WTC11 (cell line): ENCODE measurements at regions not wholly inside any gene's neighbourhood (a gene's known extent, or its start where the extent isn't known, plus 50 kb on each side); places are given as distances from the start of the nearest gene placed in this dataset.
A peak's percentile ranks its signal among the peaks of the same experiment; 100 is the strongest.
"Not testable (repeated sequence)": the region's sequence is repeated elsewhere in the genome, so short reads cannot be mapped to it uniquely, and the experiment has no call there.

Source experiments
- ATAC-seq: fragments of 200-7000 bp; cut with Tn5 transposase; 2 replicates; pipeline ENCODE4 v1.10.0; 2021; ENCODE audit warnings: mild to moderate bottlenecking, moderate library complexity
- CTCF ChIA-PET: fragments of 300-600 bp; sonication (Branson Sonifier 250); formaldehyde crosslinking; loops from one replicate; lab custom pipeline; 2021; ENCODE audit warnings: antibody characterized with exemption; lab: Charles Lee
- POLR2A ChIA-PET: fragments of 350-600 bp; sonication (Branson Sonifier 250); formaldehyde crosslinking; loops from one replicate; lab custom pipeline; 2021; ENCODE audit warnings: antibody characterized with exemption; lab: Charles Lee
- DNase-seq: peaks from one replicate; pipeline ENCODE4 v3.0.0; 2021; ENCODE audit warnings: low spot score
- H3K27ac Mint-ChIP-seq: 2 replicates; pipeline ENCODE4 v1.8.0; 2021; ENCODE audit warnings: mixed read lengths
- H3K27me3 Mint-ChIP-seq: 2 replicates; pipeline ENCODE4 v1.8.0; 2021; ENCODE audit warnings: low read depth, mild to moderate bottlenecking, moderate library complexity, mixed read lengths
- H3K36me3 Mint-ChIP-seq: 2 replicates; pipeline ENCODE4 v1.8.0; 2021; ENCODE audit warnings: mixed read lengths
- H3K4me1 Mint-ChIP-seq: 2 replicates; pipeline ENCODE4 v1.8.0; 2022; ENCODE audit warnings: mixed read lengths
- H3K4me3 Mint-ChIP-seq: 2 replicates; pipeline ENCODE4 v1.8.0; 2021; ENCODE audit warnings: mild to moderate bottlenecking, moderate library complexity, mixed read lengths
- H3K9me3 Mint-ChIP-seq: 2 replicates; pipeline ENCODE4 v1.8.0; 2021; ENCODE audit warnings: mixed read lengths
- E2F5 ChIP-seq: sonication (generic); formaldehyde crosslinking; IDR thresholded peaks from 2 replicates; pipeline ENCODE4 v1.8.1; 2022; ENCODE audit warnings: mild to moderate bottlenecking, moderate library complexity, missing genetic modification reagents
- ELF4 ChIP-seq: sonication (generic); formaldehyde crosslinking; IDR thresholded peaks from 2 replicates; pipeline ENCODE4 v1.8.1; 2022; ENCODE audit warnings: low read depth, mild to moderate bottlenecking, moderate library complexity, missing genetic modification reagents
- GRHL2 ChIP-seq: fragments of 250-450 bp; sonication (Bioruptor Pico); IDR thresholded peaks from 2 replicates; pipeline ENCODE4 v1.8.0; 2022; ENCODE audit warnings: mild to moderate bottlenecking, moderate library complexity; ENCODE audit not compliant: insufficient replicate concordance, severe bottlenecking
- JUN ChIP-seq: sonication (generic); formaldehyde crosslinking; IDR thresholded peaks from 2 replicates; pipeline ENCODE4 v1.8.0; 2023; ENCODE audit warnings: mild to moderate bottlenecking, missing genetic modification reagents
- RORB ChIP-seq: fragments of 250-450 bp; sonication (Bioruptor Pico); IDR thresholded peaks from 2 replicates; pipeline ENCODE4 v1.9.0; 2021; ENCODE audit warnings: mild to moderate bottlenecking
- STAT6 ChIP-seq: sonication (generic); formaldehyde crosslinking; conservative IDR thresholded peaks from 2 replicates; pipeline ENCODE4 v1.8.1; 2023; ENCODE audit warnings: mild to moderate bottlenecking, low read depth, missing genetic modification reagents, moderate library complexity
- TP53 ChIP-seq: sonication (generic); formaldehyde crosslinking; IDR thresholded peaks from 2 replicates; pipeline ENCODE4 v1.8.1; 2023; ENCODE audit warnings: mild to moderate bottlenecking, missing genetic modification reagents
- ZBTB43 ChIP-seq: sonication (generic); formaldehyde crosslinking; IDR thresholded peaks from 2 replicates; pipeline ENCODE4 v1.8.1; 2023; ENCODE audit warnings: mild to moderate bottlenecking, missing genetic modification reagents
- ZNF232 ChIP-seq: sonication (generic); formaldehyde crosslinking; IDR thresholded peaks from 2 replicates; pipeline ENCODE4 v1.8.0; 2022; ENCODE audit warnings: mild to moderate bottlenecking, missing genetic modification reagents
- ZNF281 ChIP-seq: sonication (generic); formaldehyde crosslinking; IDR thresholded peaks from 2 replicates; pipeline ENCODE4 v1.8.0; 2023; ENCODE audit warnings: mild to moderate bottlenecking, missing genetic modification reagents
- ZNF317 ChIP-seq: sonication (generic); formaldehyde crosslinking; IDR thresholded peaks from 2 replicates; pipeline ENCODE4 v1.8.1; 2023; ENCODE audit warnings: low read depth, mild to moderate bottlenecking, moderate library complexity, missing genetic modification reagents, borderline replicate concordance
- ZNF416 ChIP-seq: fragments of 250-450 bp; sonication (Bioruptor Pico); IDR thresholded peaks from 2 replicates; pipeline ENCODE4 v1.9.0; 2021; ENCODE audit warnings: mild to moderate bottlenecking, inconsistent platforms

- no peak for TF ChIP-seq ZNF281
Measured at GRCh38 chr5:26492906-26493459, 545.4 kb downstream of the CDH9 start (continued).

GRCh38 chr5:26487553-26487952 is 550.8 kb downstream of the CDH9 start:
- no peak for TF ChIP-seq ZNF416 (CRISPR knock-in tag)
- no peak for TF ChIP-seq ELF4
- TF ChIP-seq JUN (CRISPR knock-in tag), result no peak
- TF ChIP-seq STAT6 (CRISPR knock-in tag), result no peak
- TF ChIP-seq ZNF317 (CRISPR knock-in tag), result no peak
- no peak for TF ChIP-seq ZNF232 (CRISPR knock-in tag)
- no peak for TF ChIP-seq TP53 (CRISPR knock-in tag)
- Mint-ChIP-seq H3K27me3 (peaks cover 2% of the 10 kb centered on the region), H3K36me3 (peaks cover 37% of the 10 kb centered on the region), H3K27ac (no peak overlapping the region), H3K9me3 (peaks cover 46% of the 10 kb centered on the region), H3K4me1 (peaks cover 17% of the 10 kb centered on the region), H3K4me3 (no peak overlapping the region)
- ChIA-PET CTCF (interaction anchor here (0.7 kb wide), 1 partner anchor 521 kb away, joined by 4 read pairs; no protein-coding TSS in a partner anchor), POLR2A (no interaction called here)
- ATAC-seq (peak; percentile 87), DNase-seq (no peak)

GRCh38 chr5:26486631-26487030 is 551.8 kb downstream of the CDH9 start:
- peaks cover 17% of the 10 kb centered on the region for H3K4me1 Mint-ChIP-seq
- peaks cover 2% of the 10 kb centered on the region for H3K27me3 Mint-ChIP-seq
- no peak for DNase-seq
- no peak overlapping the region for H3K4me3 Mint-ChIP-seq
- TF ChIP-seq ZBTB43 (CRISPR knock-in tag) (no peak), RORB (CRISPR knock-in tag) (no peak), E2F5 (CRISPR knock-in tag) (no peak), GRHL2 (CRISPR knock-in tag) (no peak)
- ChIA-PET POLR2A (no interaction called here), CTCF (interaction anchor here (0.7 kb wide), 1 partner anchor 215 kb away, joined by 3 read pairs; no protein-coding TSS in a partner anchor)
- ATAC-seq, result no peak
- H3K36me3 Mint-ChIP-seq, result peaks cover 35% of the 10 kb centered on the region
- H3K9me3 Mint-ChIP-seq, result peaks cover 44% of the 10 kb centered on the region
- H3K27ac Mint-ChIP-seq, result no peak overlapping the region

- POLR2A ChIA-PET, ATAC-seq, H3K27me3 Mint-ChIP-seq, H3K4me3 Mint-ChIP-seq, CTCF ChIA-PET, DNase-seq, H3K27ac Mint-ChIP-seq: not testable (repeated sequence)
- Mint-ChIP-seq H3K9me3 (peaks cover 30% of the 10 kb centered on the region), H3K36me3 (peaks cover 22% of the 10 kb centered on the region), H3K4me1 (peaks cover 15% of the 10 kb centered on the region)
Measured at GRCh38 chr5:26485146-26485860, 553.1 kb downstream of the CDH9 start.
